Putamen (tissue), 1 donor: ENCODE measurements at regions not wholly inside any gene's neighbourhood (a gene's known extent, or its start where the extent isn't known, plus 50 kb on each side); places are given as distances from the start of the nearest gene placed in this dataset.
A peak's percentile ranks its signal among the peaks of the same experiment; 100 is the strongest.

Experiments used
- DNase-seq: peaks from one replicate; pipeline ENCODE4 v3.0.0-alpha.2; 2016; ENCODE audit warnings: low spot score

DNA sequence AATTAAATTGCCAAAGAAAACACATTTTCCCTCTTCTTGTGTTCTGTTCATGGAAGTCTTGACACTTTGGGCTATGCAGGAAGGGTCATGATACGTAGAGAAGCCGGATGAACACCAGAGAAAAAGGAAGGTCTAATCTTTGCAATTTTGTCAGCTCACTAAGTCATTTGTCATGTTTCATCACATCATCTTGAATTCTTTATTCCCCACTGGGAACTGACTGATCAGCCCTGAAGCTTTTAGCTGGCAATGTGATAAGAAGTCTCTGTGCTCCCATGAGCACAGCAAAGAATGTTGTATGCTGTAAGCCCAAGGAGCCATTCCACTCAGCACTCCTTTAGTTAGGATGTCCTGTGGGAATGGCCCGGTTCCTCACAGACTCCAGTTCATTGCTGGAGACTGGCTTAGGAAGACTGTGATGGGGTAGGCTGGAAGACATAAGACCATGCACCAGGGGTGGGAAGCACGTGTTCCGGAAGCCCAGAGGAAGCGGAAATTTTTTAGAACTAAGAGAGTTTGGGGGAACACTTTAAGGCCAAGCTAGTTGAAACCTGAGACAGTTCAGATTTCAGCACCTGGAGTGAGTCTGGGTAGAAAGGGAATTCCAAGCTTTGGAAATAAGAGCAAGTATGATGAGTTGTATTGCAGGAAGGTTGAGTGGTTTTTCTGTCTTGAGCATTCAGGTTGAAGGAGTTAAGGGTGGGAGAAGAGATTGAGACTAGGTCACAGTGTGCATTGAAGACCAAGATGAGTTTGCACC lies 306.7 kb upstream of the MTNR1B start:
- no peak for DNase-seq

GRCh38 chr11:92663539-92663938 lies 305.9 kb upstream of the MTNR1B start:
- no peak for DNase-seq

DNA sequence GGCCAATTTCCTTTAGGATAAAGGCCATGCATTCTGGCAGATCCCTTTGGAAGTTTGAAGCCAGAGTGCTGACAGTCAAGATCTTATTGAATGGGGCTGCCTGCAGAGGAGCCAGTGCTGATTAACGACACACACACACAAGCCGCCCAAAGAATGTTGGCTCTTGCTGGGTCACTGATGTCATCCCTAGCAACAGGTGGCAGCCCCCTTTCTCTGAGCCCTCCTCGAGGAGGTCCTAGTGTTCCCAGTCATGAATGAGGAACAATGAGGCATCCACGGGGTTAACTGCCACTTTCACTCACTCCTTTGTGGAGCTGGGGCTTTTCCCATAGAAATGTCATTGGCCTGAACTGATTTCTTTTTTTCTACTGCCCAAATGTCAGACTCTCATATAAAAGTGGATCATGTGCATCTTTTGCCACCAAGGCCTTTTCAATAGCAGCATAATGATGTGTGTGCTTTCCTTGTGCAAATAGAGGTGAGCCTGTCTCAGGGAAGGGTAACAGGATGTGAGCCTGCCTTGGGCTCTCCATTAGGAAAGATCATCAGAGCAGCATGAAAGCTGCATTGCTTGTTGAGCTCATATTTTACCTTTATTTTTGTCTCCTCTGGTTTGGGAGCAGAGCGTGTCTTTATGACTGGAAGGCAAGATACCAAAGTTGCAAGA lies 301.8 kb upstream of the MTNR1B start:
- DNase-seq, result peak; percentile 8

DNA sequence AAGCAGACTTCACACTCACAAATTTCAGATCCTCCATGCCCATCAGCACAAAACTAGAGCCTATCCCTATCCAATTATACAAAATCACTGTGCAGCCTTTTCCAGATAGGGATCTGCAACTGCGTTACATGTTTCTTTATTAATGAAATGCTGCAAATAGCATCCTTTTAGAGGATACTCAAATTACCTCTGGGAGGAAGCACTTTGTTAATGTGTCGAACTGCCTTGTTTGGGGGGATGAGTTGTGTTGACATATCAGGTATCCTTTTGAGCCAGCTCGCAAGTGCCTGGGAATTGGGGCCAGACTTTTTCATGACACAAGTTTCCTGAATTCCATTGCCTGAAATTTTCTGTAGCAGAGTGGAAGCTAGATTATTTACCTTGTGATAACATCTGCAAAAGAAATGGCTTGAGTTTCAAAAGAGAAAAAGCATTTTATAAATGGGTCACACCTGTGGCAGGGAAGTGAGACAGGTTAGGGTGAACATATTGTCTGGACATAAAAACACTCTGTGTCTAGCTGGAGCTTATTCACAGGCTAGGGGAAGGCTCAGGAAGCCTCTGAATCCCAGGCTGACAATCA lies 299.1 kb upstream of the MTNR1B start:
- DNase-seq, result no peak

DNA sequence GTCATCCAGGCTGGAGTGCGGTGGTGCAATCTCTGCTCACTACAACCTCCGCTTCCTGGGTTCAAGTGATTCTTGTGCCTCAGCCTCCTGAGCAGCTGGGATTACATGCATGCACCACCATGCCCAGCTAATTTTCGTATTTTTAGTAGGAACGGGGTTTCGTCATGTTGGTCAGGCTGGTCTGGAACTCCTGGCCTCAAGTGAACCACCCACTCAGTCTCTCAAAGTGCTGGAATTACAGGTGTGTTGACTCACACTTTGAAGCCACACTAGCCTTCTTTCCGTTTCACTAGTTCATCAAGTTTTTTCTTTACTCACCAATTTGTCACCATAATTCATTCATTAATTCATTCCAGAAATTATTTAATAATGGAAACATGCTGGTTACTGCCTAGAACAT lies 298.4 kb upstream of the MTNR1B start:
- DNase-seq, result no peak

- no peak for DNase-seq
Observed at GRCh38 chr11:92675303-92675702, 294.1 kb upstream of the MTNR1B start.

DNA sequence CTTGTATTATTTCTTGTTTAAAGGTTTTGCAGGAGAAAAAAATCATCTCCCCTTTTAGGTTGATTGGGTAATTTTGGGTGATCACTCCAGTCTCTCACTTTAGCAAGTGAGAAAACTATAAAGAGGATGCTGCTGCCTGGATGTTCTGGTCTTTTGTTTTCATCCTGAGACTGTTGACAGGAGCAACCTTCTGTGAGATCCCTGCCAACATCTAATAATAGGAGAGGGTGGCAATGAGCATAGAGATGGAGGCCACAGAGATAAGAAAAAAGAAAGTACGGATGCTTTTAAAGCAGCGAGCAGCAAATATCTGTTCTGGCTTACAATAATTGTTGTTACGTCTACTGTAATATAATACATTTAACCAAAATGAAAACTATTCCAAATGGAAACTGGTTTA lies 293.6 kb upstream of the MTNR1B start:
- DNase-seq, result no peak

- no peak for DNase-seq
Observed at GRCh38 chr11:92678008-92678611, 291.3 kb upstream of the MTNR1B start.

GRCh38 chr11:92681586-92681985 lies 287.9 kb upstream of the MTNR1B start:
- no peak for DNase-seq

- peak; percentile 14 for DNase-seq
Observed at GRCh38 chr11:92682136-92682535, 287.3 kb upstream of the MTNR1B start.

DNA sequence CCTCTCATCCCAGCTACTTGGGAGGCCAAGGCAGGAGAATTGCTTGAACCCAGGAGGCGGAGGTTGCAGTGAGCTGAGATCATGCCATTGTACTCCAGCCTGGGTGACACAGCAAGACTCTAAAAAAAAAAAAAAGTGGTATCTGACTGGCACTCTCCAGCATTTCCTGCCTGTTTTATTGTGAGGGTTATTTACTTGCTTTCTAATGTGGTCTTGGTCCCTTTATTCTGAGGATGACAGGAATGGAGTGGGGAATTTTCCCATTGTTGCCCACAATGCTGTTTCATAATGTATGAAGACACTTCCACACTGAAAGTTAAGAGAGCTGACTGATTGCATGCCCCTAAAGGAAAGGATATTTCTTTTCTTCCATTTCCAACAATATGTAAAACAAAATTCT lies 286.5 kb upstream of the MTNR1B start:
- DNase-seq, result no peak

DNA sequence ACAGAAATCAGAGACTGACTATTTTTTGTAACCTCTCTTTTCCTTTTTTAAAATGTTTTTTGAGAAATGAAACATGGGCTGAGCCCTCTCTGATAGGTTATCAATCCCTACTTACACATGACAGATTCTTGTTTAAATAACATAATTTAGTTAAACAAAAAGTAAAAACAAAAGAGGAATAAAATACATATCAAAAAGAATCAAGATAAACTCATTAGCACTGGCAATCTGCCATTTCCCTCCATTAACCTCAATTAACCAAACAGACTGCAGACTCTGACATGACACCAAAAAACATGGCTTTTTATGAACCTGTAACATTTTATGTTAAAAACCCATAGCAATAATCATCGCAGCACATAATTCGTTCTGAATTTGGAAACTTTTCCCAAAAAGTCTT lies 284.4 kb upstream of the MTNR1B start:
- no peak for DNase-seq

DNA sequence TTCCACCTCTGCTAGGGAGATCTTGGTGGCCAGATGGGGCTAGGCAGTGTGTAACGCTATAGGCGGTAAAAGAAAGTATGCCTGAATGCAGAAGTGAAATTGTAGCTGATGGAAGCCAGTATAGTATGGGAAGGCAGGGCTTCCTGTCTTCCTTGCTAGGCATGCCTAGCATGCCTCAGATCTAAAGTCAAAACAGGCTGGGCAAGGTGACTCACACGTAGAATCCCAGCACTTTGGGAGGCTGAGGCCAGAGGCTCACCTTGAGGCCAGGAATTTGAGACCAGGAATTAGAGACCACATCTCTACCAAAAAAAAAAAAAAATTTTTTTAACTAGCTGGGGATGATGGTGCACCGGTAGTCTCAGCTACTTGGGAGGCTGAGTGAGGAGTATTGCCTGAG lies 281.7 kb upstream of the MTNR1B start:
- no peak for DNase-seq

- no peak for DNase-seq
Observed at GRCh38 chr11:92688416-92688815, 281.0 kb upstream of the MTNR1B start.

DNA sequence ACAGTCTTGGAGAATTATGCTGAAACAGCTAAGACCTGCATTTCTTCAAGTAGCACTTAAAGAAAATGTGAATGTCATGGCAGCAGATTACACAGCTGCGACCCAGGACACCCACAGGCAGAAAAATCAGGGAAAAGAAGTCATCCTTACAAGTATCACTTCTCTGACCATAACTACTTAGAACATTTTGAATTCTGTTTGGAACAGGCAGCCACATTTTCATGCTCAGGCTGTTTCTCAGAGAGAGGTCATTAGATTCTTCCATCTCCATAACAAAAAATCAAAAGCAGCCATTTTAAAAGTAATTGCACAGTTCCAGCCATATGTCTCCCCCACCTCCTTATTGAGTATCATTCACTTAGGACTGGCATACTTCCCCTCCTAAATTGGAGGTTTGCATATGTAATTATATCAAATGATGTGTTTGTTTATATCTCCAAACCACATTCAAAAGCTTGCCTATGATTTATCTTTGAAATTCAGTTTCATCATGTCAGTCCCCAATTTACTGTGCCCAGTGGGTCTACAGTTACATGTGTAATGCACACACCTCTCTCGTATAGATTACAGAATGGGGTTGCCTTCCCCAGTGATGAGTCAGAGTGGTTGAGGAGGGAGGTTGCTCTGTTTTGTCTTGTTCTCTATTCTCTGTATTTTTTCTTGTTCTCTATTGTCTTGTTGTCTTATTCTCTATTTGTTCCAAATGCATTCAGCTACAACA lies 276.5 kb upstream of the MTNR1B start:
- DNase-seq, result no peak

GRCh38 chr11:92696076-92696475 lies 273.4 kb upstream of the MTNR1B start:
- no peak for DNase-seq

DNA sequence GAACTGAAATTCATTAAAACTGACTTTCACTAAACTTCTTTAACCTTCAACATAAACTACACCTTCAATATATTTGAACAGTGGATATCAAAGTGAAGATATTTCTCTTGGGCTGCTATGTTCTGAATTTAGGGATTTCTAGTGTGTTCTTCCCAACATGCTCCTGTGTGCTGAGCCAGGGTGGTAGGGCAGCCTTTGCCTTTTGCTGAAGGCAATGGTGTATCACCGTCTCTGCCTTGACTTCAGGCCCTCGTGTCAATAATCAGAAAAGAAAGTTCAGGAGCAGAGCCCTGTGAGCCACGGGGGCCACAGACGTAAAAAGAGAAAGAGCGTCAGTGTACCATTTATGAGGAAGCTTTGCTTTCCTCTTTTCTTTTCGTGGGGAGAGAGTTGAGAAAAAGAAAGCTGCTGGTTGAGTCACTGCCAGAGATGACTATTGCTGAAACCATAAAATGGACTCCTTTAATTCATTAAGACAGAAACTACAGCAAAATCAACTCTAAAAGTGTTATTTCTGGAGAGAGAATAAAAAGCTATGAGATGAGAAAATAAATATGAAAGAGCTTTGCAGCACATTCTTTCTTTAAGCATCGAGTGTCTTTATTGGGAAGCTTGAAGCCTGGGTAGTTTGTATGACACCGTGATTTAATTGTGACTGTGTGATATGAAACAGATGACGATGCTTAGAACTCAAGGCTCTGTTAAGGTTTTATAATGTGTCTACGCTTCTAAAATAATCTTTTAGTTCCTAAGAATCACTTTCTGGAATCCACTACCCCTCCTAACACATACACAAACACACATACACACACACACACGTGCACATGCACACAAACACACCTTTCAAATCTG lies 271.8 kb upstream of the MTNR1B start:
- DNase-seq, result no peak

DNA sequence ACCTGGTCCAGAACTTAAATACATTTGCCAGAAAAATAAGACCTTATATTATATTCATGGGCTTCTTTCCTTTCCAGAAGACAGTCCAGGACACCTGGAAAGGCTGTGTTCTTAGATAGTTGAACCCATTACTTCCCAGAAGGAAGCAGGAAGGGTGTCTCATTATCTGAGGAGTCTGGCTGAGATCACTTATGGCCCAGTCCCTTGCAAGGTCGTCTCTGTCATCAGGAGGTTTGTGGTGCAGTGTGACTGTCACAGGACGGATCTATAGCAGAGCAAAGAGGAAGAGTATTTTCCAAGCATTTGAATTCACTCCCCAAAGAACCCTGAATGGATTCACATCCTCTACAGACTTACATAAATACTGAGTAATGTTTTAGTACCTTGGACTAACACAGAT lies 270.7 kb upstream of the MTNR1B start:
- DNase-seq, result no peak

DNA sequence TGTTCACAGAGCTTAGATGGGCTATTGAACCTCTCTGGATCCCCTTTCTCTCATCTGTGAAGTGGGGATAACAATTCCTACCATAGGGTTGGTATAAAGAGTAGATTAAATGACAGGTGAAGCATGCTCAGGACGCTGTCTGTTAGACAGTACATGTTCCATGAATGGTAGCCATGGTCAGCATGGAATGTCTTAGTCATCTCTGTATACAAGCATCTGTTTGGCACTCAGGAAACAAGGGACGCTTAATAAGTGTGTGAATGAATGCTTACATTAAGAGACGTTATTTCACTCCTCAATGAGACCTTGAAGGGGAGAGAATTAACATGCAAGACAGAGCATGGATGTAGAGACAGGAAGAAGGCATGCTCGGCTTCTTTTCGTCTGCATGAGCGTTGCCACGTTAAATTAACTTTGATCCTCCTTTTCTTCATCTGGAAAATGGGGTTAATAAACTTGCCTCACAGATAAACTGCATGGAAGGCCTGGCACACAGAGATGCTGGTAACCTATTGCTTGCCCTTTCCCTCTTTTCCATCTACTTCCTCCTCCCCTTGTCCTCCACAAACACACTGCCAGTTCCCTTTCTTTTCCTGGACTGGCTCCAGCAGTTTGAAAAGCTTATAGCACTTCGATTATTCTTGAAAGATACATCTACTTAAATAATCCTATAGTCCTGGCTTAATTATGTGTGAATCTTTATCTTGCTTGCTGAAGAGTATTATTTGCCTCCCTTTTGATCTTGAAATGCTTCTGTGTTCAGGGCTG lies 267.2 kb upstream of the MTNR1B start:
- no peak for DNase-seq

DNA sequence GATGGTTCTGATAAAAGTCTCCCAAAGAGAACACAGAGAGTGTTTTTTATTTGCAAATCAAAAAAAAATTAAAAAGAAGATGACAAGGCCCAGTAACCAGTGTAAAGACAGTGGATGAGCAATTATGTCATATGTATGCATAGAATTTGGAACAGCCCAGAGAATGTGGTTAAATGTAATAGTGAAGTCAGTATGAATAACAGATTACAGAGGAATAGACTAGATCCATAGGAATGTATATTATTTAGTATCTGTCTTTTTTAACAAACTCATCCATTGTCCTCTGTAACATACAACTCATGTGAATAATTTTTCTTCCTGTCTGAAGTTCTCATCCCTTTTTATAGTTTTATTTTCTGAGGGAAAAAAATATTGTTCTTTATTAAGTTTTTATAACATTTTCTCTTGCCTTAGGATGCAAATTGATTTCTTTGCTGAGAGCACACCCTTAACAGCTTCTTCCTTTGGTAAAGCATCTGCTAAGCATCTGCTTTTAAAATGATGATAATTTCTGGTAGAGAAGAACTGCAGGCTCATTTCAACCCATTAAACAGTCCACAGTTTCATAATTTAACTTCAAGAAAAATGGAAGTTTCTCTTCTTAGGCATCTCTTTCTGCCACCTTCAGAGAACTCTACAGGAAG lies 266.5 kb upstream of the MTNR1B start:
- DNase-seq, result no peak
